Colonic mucosa (tissue), 4 donors: ENCODE measurements at regions not wholly inside any gene's neighbourhood (a gene's known extent, or its start where the extent isn't known, plus 50 kb on each side); places are given as distances from the start of the nearest gene placed in this dataset.

ENCODE experiments used
- DNase-seq: peaks from one replicate; pipeline ENCODE4 v3.0.0-alpha.2; 2020
- H3K27ac ChIP-seq: fragments of 200-600 bp; one replicate; pipeline ENCODE4 v1.8.0; 2021
- H3K27me3 ChIP-seq: fragments of 200-600 bp; one replicate; pipeline ENCODE4 v1.8.0; 2021
- H3K36me3 ChIP-seq: fragments of 200-600 bp; one replicate; pipeline ENCODE4 v1.8.0; 2021
- H3K4me1 ChIP-seq: fragments of 200-600 bp; one replicate; pipeline ENCODE4 v1.8.0; 2021; ENCODE audit warnings: mild to moderate bottlenecking
- H3K4me3 ChIP-seq: fragments of 200-600 bp; one replicate; pipeline ENCODE4 v1.8.0; 2021
- H3K9ac ChIP-seq, 2 donors: one replicate each; pipeline ENCODE4 v1.7.0; 2013; ENCODE audit warnings: control low read depth in 2 of 2, low read depth in 2 of 2, low read length in 2 of 2
- H3K9me3 ChIP-seq: fragments of 200-600 bp; one replicate; pipeline ENCODE4 v1.8.0; 2021
- CTCF ChIP-seq: fragments of 200-600 bp; IDR thresholded peaks from one replicate; pipeline ENCODE4 v1.8.0; 2022; ENCODE audit warnings: antibody characterized with exemption, mild to moderate bottlenecking
- intact Hi-C: fragments of 100-400 bp; cut with DNase I; formaldehyde crosslinking; loops from one replicate; pipeline ENCODE4 v1.14.1; 2022
- donor health status: healthy.
- donor health status: DM: no; HTN: no; CAD: no.
- donor health status: DM: no; HTN: no; CAD: no.

GRCh38 chr5:152140347-152140746 lies 215.7 kb upstream of the GLRA1 start:
- intact Hi-C loops = loop anchor here (10.0 kb wide), 1 partner anchor 364 kb away; no protein-coding TSS in a partner anchor
- H3K27ac ChIP-seq = no peak overlapping the region
- no peak overlapping the region for H3K4me3 ChIP-seq
- H3K36me3 ChIP-seq = no peaks in the 10 kb centered on the region
- H3K27me3 ChIP-seq = no peaks in the 10 kb centered on the region
- no peak overlapping the region for H3K9ac ChIP-seq
- H3K4me1 ChIP-seq = no peaks in the 10 kb centered on the region
- no peak for TF ChIP-seq CTCF
- no peaks in the 10 kb centered on the region for H3K9me3 ChIP-seq
- no peak for DNase-seq

GRCh38 chr5:152137063-152137462 lies 212.4 kb upstream of the GLRA1 start:
- no peaks in the 10 kb centered on the region for H3K27me3 ChIP-seq
- H3K27ac ChIP-seq = no peak overlapping the region
- intact Hi-C loops = no loop called here
- H3K4me3 ChIP-seq = no peak overlapping the region
- no peak overlapping the region for H3K9ac ChIP-seq
- no peaks in the 10 kb centered on the region for H3K4me1 ChIP-seq
- DNase-seq = no peak
- no peak for TF ChIP-seq CTCF
- H3K9me3 ChIP-seq = no peaks in the 10 kb centered on the region
- no peaks in the 10 kb centered on the region for H3K36me3 ChIP-seq

DNA sequence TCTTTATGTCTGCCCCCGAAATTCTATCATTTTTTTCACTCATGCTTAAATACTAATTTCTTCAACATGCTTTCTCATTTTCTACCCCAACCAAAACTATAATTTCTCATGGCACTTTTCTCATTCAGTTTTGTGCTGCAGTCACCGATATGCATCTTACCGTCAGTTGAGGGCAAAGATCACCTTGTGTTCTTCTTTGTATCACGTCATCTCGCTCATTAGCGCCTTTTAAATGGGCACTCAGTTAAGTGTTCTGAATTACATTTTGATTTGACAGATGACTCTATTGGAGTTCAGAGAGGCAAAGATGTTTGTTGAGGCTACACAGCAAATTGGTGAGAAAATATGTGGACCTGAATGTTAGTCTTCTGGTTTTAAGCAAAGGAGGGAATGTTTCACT lies 211.7 kb upstream of the GLRA1 start:
- intact Hi-C loops = no loop called here
- H3K9me3 ChIP-seq = no peaks in the 10 kb centered on the region
- H3K27me3 ChIP-seq = no peaks in the 10 kb centered on the region
- no peaks in the 10 kb centered on the region for H3K4me1 ChIP-seq
- no peaks in the 10 kb centered on the region for H3K36me3 ChIP-seq
- DNase-seq = no peak
- no peak overlapping the region for H3K4me3 ChIP-seq
- TF ChIP-seq CTCF = no peak
- H3K27ac ChIP-seq = no peak overlapping the region
- H3K9ac ChIP-seq = no peak overlapping the region

DNA sequence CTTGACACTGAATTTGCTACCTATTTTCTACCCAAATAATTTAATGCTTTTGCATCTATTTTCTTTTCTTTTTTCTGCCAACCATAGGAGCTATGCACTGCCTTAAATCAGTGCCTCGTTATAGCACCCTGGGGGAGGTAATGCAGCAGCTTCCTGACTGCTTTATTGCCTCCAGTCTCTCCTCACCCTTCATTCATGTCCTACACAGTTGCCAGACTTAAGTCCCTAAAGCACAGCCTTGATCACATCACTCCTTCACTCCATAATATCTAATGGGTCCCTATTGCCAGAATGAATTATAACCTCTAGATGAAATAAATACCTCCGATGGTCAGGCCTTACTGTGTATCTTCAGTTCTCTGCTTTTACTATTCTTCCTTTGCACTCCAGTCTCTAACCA lies 211.2 kb upstream of the GLRA1 start:
- no peak overlapping the region for H3K4me3 ChIP-seq
- H3K9me3 ChIP-seq = no peaks in the 10 kb centered on the region
- TF ChIP-seq CTCF = no peak
- H3K27me3 ChIP-seq = no peaks in the 10 kb centered on the region
- H3K9ac ChIP-seq = no peak overlapping the region
- DNase-seq = no peak
- H3K36me3 ChIP-seq = no peaks in the 10 kb centered on the region
- intact Hi-C loops = no loop called here
- no peaks in the 10 kb centered on the region for H3K4me1 ChIP-seq
- no peak overlapping the region for H3K27ac ChIP-seq

- Histone ChIP-seq H3K27me3 (no peaks in the 10 kb centered on the region), H3K9me3 (no peaks in the 10 kb centered on the region), H3K4me3 (no peak overlapping the region), H3K27ac (no peak overlapping the region), H3K9ac (no peak overlapping the region), H3K36me3 (no peaks in the 10 kb centered on the region), H3K4me1 (no peaks in the 10 kb centered on the region)
- intact Hi-C loops = no loop called here
- DNase-seq = no peak
- TF ChIP-seq CTCF = no peak
These were observed 201.1 kb upstream of the GLRA1 start for GRCh38 chr5:152125661-152126205.
